Astrocyte (in vitro differentiated cells and primary cell): ENCODE measurements at regions not wholly inside any gene's neighbourhood (a gene's known extent, or its start where the extent isn't known, plus 50 kb on each side); places are given as distances from the start of the nearest gene placed in this dataset.

ENCODE experiments used
- EZH2 ChIP-seq: IDR thresholded peaks from 2 replicates; pipeline ENCODE4 v1.6.1; 2012; ENCODE audit warnings: mild to moderate bottlenecking, low read length, inconsistent platforms; ENCODE audit not compliant: insufficient read depth
- TF ChIP-seq, protein P1 (sequence below): IDR thresholded peaks from 2 replicates; pipeline ENCODE4 v1.5.1; 2011; ENCODE audit warnings: low read depth, mild to moderate bottlenecking, inconsistent platforms, low read length, moderate library complexity; ENCODE audit not compliant: insufficient read depth

DNA sequence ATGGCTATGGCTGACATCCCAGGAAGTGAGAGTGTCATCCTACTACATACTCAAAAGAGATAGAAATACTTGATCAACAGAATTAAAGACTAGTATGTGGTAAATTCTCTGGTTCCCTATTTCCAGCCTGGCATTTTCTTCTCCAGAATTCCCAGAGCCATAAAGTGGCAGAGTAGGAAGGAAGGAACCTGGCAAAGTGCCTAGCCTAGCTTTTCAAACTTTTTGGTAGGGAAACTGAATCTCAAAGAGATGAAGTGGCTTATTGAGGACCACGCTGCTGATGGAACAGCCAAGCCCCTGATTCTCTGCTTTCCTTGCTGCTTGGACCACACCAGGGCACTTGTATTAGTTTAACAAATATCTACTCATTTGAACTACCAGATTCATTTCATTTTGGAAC is 312.4 kb upstream of the RORA start:
- TF ChIP-seq, protein P1, sequence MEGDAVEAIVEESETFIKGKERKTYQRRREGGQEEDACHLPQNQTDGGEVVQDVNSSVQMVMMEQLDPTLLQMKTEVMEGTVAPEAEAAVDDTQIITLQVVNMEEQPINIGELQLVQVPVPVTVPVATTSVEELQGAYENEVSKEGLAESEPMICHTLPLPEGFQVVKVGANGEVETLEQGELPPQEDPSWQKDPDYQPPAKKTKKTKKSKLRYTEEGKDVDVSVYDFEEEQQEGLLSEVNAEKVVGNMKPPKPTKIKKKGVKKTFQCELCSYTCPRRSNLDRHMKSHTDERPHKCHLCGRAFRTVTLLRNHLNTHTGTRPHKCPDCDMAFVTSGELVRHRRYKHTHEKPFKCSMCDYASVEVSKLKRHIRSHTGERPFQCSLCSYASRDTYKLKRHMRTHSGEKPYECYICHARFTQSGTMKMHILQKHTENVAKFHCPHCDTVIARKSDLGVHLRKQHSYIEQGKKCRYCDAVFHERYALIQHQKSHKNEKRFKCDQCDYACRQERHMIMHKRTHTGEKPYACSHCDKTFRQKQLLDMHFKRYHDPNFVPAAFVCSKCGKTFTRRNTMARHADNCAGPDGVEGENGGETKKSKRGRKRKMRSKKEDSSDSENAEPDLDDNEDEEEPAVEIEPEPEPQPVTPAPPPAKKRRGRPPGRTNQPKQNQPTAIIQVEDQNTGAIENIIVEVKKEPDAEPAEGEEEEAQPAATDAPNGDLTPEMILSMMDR: no peak
- TF ChIP-seq EZH2: no peak
